Adrenal gland (tissue), 9 donors: ENCODE measurements at regions not wholly inside any gene's neighbourhood (a gene's known extent, or its start where the extent isn't known, plus 50 kb on each side); places are given as distances from the start of the nearest gene placed in this dataset.

Experiments
- DNase-seq, 7 donors: peaks; one replicate each; pipeline ENCODE4 v3.0.0-alpha.2; 2019 to 2020
- H3K27ac ChIP-seq, 5 donors: fragments of 200-600 bp; sonication (generic) in 4 of 5; 1 replicate in 3 of 5; 2 replicates in 2 of 5; pipeline versions ENCODE4 v1.5.1 to v1.8.0; 2016 to 2020; ENCODE audit warnings: mild to moderate bottlenecking in 1 of 5
- H3K27me3 ChIP-seq: fragments of 200-600 bp; 2 replicates; pipeline ENCODE4 v1.8.0; 2021
- H3K36me3 ChIP-seq, 2 donors: fragments of 200-600 bp; replicated peaks in 1 of 2; 1 replicate in 1 of 2; 2 replicates in 1 of 2; pipeline versions ENCODE4 v1.5.1 to v1.8.0; 2018 to 2022
- H3K4me1 ChIP-seq, 2 donors: fragments of 200-600 bp; replicated peaks in 1 of 2; 1 replicate in 1 of 2; 2 replicates in 1 of 2; pipeline versions ENCODE4 v1.5.1 to v1.8.0; 2018 to 2021
- H3K4me3 ChIP-seq, 4 donors: fragments of 200-600 bp; sonication (generic) in 3 of 4; one replicate each; pipeline ENCODE4 v1.5.1; 2016 to 2018
- H3K9me3 ChIP-seq, 3 donors: fragments of 200-600 bp; sonication (generic) in 1 of 3; replicated peaks in 1 of 3; 1 replicate in 2 of 3; 2 replicates in 1 of 3; pipeline versions ENCODE4 v1.5.1 to v1.8.0; 2016 to 2021
- POLR2A ChIP-seq, 2 donors: fragments of 450-650 bp; IDR thresholded peaks; one replicate each; pipeline ENCODE4 v1.6.1; 2017; ENCODE audit warnings: antibody characterized with exemption in 2 of 2, mild to moderate bottlenecking in 2 of 2, moderate library complexity in 1 of 2
- WGBS, 4 donors: extraction: QIAGEN DNeasy Blood & Tissue Kit in 2 of 4; methylation state at CpG; one replicate each; pipeline versions ENCODE4 v1.1.5 to v1.1.7; 2013 to 2017; 5-methylcytosine and 5-hydroxymethylcytosine counted together
- intact Hi-C, 2 donors: fragments of 100-400 bp; cut with DNase I; formaldehyde crosslinking; loops; one replicate each; pipeline versions ENCODE4 v1.14.1 to v1.15.0; 2022 to 2023
- TF ChIP-seq, protein P1 (sequence below), 6 experiments: fragments of 450-650 bp in 4 of 6; fragments of 200-600 bp in 2 of 6; sonication (generic) in 1 of 6; IDR thresholded peaks; 1 replicate in 5 of 6; 2 replicates in 1 of 6; pipeline versions ENCODE4 v1.5.1 to v1.8.0; 2016 to 2021; ENCODE audit warnings: antibody characterized with exemption in 6 of 6, mild to moderate bottlenecking in 2 of 6, moderate library complexity in 1 of 6
- donor health status: healthy with polysubstance abuse.
- donor health status: Bipolar disorder and iron deficiency.
- donor health status: DM: yes; HTN: yes; CAD: no.
- donor health status: DM: no; HTN: no; CAD: no.
- donor health status: DM: no; HTN: no; CAD: no.

DNA sequence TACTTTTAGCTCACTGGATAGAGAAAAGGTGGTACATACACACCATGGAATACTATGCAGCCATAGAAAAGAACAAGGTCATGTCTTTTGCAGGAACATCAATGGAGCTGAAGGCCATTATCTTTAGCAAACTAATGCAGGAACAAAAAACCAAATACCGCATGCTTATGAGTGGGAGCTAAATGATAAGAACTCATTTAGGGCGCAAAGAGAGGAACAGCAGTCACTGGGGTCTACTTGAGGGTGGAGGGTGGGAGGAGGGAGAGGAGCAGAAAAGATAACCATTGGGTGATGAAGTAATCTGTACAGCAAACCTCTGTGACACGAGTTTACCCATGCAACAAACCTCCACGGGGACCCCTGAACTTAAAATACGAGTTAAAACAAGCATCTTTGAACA, 135.1 kb downstream of the IRS2 start:
- TF ChIP-seq POLR2A (IDR thresholded peaks at IDR 0.05): no peak
- TF ChIP-seq, protein P1, sequence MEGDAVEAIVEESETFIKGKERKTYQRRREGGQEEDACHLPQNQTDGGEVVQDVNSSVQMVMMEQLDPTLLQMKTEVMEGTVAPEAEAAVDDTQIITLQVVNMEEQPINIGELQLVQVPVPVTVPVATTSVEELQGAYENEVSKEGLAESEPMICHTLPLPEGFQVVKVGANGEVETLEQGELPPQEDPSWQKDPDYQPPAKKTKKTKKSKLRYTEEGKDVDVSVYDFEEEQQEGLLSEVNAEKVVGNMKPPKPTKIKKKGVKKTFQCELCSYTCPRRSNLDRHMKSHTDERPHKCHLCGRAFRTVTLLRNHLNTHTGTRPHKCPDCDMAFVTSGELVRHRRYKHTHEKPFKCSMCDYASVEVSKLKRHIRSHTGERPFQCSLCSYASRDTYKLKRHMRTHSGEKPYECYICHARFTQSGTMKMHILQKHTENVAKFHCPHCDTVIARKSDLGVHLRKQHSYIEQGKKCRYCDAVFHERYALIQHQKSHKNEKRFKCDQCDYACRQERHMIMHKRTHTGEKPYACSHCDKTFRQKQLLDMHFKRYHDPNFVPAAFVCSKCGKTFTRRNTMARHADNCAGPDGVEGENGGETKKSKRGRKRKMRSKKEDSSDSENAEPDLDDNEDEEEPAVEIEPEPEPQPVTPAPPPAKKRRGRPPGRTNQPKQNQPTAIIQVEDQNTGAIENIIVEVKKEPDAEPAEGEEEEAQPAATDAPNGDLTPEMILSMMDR (IDR thresholded peaks at IDR 0.05): no peak
- WGBS, 4 donors: 83 to 92% (median 89%) methylated on average over 5 of the region's 5 CpGs
- peak overlapping the region in 1 of 5 donors; percentile 69 for H3K27ac ChIP-seq

DNA sequence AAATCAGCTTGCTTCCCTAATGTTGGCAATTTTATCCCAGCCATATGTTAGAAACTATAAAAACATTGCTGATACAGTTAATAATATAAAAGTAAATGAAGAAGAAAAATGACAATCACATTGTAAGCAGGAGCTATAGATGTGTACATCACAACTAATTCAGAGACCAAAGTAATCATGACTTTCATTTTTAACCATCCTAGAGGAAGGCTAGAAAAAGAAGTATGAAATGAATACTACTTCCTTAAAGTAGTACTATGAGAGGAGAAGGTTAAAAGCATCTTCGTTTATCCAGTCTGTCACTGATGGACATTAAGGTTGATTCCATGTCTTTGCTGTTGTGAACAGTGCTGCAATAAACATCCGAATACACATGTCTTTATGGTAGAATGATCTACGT, 135.5 kb downstream of the IRS2 start:
- intact Hi-C loops: no loop called here
- H3K27ac ChIP-seq: peak overlapping the region in 1 of 5 donors; percentile 69
- H3K36me3 ChIP-seq: no peaks in the 10 kb centered on the region
- no peak overlapping the region for H3K4me3 ChIP-seq
- no peaks in the 10 kb centered on the region for H3K9me3 ChIP-seq
- H3K4me1 ChIP-seq: peaks cover 0 to 9% of the 10 kb centered on the region in 2 donors
- TF ChIP-seq POLR2A (IDR thresholded peaks at IDR 0.05): no peak
- TF ChIP-seq, protein P1 (IDR thresholded peaks at IDR 0.05): no peak
- H3K27me3 ChIP-seq: no peaks in the 10 kb centered on the region
- DNase-seq: no peak
- WGBS, 4 donors: 74 to 87% (median 79%) methylated on average over 3 of the region's 3 CpGs

More for the DNA sequence above, 135.1 kb downstream of the IRS2 start:
- intact Hi-C loops: no loop called here
- no peak overlapping the region for H3K4me3 ChIP-seq
- no peaks in the 10 kb centered on the region for H3K27me3 ChIP-seq
- H3K4me1 ChIP-seq: peaks cover 0 to 12% of the 10 kb centered on the region in 2 donors
- DNase-seq: no peak
- no peaks in the 10 kb centered on the region for H3K9me3 ChIP-seq
- no peaks in the 10 kb centered on the region for H3K36me3 ChIP-seq

GRCh38 chr13:109649713-109650112, 136.7 kb downstream of the IRS2 start:
- Histone ChIP-seq H3K4me1 (peaks cover 0 to 4% of the 10 kb centered on the region in 2 donors), H3K36me3 (no peaks in the 10 kb centered on the region), H3K4me3 (no peak overlapping the region), H3K9me3 (no peaks in the 10 kb centered on the region), H3K27me3 (no peaks in the 10 kb centered on the region), H3K27ac (no peak overlapping the region)
- no peak for TF ChIP-seq POLR2A (IDR thresholded peaks at IDR 0.05)
- TF ChIP-seq, protein P1 (IDR thresholded peaks at IDR 0.05): no peak
- intact Hi-C loops: no loop called here
- no peak for DNase-seq
- 88 to 91% (median 89%) methylated on average over 3 of the region's 3 CpGs for WGBS, 4 donors

DNA sequence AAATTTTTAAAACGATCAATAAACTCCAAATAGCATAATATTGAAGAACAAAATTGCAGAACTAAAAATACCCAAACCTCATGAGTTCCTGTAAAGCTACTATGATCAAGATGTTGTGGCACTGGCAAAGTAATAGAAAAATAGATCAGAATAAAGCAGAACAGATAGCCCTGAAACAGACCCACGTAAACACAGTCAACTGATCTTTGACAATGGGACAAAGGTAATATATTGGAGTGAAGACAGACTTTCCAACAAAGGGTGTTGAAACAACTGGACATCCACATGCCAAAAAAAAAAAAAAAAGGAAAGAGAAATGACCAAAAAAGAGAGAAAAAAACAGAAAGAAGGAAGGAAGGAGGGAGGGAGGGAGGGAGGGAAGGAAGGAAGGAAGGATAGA, 138.7 kb downstream of the IRS2 start:
- intact Hi-C loops: no loop called here
- no peak for TF ChIP-seq POLR2A (IDR thresholded peaks at IDR 0.05)
- TF ChIP-seq, protein P1 (IDR thresholded peaks at IDR 0.05): no peak
- 83 to 89% (median 85%) methylated on average over 2 of the region's 2 CpGs for WGBS, 4 donors
- H3K27me3 ChIP-seq: no peaks in the 10 kb centered on the region
- H3K27ac ChIP-seq: no peak overlapping the region
- H3K9me3 ChIP-seq: no peaks in the 10 kb centered on the region
- H3K36me3 ChIP-seq: no peaks in the 10 kb centered on the region
- peaks cover 0 to 4% of the 10 kb centered on the region in 2 donors for H3K4me1 ChIP-seq
- no peak overlapping the region for H3K4me3 ChIP-seq
- DNase-seq: no peak
